GM21529 (cell line): ENCODE measurements at regions not wholly inside any gene's neighbourhood (a gene's known extent, or its start where the extent isn't known, plus 50 kb on each side); places are given as distances from the start of the nearest gene placed in this dataset.

Experiments used
- ATAC-seq: cut with Tn5 transposase; IDR thresholded peaks from one replicate; pipeline ENCODE4 v1.9.1; 2021; ENCODE audit not compliant: unreplicated experiment

DNA sequence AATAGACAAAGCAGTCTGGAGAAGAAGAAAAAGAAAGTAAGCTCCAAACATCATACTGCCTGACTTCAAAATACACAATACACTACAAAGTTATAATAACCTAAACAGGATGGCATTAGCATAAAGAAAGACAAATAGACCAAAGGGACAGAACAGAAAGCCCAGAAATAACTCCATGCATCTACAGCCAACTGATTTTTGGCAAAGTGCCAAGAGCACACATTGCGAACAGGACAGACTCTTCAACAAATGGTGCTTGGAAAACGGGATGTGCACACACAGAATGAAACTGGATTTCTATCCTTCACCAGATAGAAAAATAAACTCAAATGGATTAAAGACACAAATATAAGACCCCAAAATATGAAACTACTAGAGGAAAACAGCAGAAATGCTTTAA is 66.6 kb upstream of the SPATA31E1 start:
- ATAC-seq = no peak

DNA sequence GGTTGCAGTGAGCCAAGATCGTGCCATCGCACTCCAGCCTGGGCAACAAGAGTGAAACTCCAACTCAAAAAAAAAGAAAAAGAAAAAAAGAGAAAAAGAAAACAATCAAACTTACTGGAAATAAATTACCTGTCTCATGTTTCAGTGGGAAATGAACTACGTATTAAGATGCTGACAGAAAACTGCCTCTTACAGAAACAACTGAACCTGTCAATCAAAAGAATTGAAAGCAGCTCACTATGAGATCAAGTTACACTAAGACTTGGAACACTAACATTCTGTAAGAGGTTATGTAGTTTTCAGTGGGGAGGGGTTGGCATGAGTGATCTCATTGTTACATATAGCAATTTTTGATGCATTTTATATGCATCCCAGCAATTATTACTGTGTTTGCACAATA is 64.4 kb upstream of the SPATA31E1 start:
- no peak for ATAC-seq

DNA sequence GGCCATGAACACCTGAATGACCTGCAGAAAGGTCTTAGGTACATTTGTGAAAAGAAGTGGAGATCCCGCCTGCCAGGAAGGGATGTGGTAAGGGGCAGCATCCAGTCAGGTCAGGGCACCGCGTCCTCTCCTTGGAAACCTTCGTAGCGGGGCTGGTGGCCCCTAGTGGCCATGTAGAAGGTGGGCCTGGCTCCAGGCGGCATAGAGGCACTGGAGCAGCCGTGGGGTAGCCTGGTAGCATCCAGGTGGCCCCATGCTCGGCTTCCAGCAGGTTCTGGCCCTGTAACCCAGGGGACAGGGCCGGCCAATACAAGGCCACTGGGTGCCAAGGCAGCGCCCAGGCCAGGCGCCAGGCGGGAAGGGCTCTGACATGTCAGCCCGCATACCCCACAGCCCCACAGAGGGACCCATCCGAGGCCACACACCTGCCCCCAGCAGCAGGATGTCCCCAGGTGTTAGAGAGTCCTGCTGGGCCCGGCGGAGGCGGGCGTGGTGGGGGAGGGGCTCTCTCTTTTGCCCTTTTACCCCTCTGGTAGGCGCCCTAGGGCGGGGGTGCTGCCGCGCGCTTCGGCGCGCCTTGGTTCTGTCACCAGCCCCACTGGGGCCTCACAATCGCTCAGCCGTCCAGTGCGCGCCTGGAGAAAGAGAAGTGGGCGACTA is 58.3 kb upstream of the SPATA31E1 start:
- ATAC-seq = no peak

DNA sequence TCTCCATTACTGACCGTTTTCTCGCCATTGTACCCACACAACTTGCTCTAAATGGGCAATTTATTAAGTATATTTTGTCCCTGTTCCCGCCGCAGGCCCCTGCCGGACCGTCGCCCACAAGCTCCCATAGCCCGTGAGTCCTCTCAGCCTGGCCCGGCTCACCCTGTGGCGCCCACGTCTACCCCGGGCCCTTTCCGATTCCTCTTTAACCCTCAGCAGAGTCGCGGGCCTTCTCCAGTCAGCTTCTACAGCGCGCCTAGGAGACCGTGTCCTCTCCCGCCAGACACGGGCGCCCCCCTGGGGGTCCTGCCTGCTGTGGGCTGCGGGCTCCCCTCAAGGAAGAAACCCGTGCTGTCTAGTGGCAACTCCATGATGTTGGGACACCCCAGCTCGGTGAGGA is 57.8 kb upstream of the SPATA31E1 start:
- no peak for ATAC-seq

DNA sequence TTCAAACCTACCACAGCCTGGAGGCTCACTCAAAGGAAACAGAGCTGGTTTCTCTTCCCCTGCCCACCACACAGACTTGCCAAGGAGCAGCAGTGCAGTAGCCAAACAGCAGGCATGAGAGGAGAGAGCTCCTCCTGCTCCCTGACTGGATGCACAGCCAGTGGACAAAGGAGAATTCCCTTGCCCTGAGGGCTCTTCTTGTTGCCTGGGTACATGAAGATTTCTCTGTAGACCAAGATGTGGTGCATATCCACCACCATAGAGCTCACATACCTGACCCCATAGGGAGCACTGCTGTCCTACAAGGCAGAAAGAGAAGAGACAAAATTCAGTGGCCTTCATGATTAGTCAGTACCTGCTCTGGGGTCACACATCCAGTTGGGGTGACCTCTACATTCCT is 56.3 kb upstream of the SPATA31E1 start:
- no peak for ATAC-seq

DNA sequence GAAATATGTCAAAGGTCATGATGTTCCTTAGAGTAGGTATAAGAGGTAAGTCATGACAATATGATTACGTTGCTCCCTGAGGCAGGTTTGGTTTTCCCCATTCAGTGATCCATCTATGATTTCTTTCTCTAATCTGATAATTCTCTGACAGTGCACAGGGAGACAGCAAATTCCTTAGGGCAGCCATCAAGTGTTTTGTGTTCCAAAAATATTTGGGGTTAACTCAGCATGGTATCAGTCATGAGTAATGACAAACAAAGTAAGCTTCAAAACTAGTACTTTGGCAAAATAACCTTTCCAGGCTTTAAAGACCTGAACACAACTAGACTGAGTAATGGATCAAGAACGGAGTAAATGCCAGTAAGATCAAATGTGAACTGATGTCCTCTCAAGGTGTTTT is 55.3 kb upstream of the SPATA31E1 start:
- no peak for ATAC-seq

DNA sequence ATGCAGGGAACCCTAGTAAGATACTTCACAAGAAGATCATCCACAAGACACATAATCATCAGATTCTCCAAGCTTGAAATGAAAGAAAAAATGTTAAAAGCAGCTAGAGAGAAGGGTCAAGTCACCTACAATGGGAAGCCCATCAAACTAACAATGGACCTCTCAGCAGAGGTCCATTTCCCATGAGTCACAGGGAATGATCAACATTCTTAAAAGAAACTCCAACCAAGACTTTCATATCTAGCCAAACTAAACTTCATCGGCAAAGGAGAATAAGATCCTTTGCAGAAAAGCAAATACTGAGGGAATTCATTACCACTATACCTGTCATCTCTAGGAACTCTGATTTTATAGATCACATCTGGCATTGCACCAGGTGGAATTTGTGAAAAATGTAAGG is 52.9 kb upstream of the SPATA31E1 start:
- ATAC-seq = no peak

DNA sequence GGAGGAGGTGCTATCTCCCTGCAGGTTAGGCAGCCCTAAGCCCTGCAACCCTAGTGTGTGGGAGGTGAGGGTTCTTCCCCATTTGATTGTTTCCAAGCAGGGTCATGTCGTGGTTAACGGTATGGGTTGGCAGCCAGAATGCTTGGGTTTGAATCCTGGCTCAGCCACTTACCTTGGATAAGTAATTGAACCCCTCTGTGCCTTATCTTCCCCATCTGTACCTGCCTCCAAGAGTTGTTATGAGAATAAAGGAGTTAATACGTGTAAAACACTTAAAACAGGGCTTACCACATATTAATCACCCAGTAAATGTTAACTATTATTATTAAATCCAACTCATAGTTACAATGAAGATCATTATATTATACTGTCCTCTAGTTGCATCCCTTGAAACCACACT is 52.2 kb upstream of the SPATA31E1 start:
- no peak for ATAC-seq

DNA sequence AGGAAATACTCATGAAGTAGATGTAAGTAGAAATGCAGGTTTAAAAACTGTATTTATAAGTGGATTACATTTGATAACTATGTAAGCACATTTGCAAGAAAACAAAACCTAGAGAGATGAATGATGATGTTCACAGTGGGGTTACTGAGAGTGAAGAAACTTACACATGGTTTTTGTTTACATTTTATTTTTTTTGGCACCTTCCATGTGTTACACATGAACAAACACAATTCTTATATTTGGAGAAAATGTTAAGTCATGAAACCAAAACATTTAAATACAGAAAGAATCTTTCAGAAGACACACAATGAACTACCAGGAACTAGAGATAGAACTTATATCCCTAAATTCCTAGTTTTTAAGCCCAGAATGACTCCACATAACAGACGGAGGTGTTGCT is 51.5 kb upstream of the SPATA31E1 start:
- ATAC-seq = no peak
